Neural cell (in vitro differentiated cells): ENCODE measurements at regions not wholly inside any gene's neighbourhood (a gene's known extent, or its start where the extent isn't known, plus 50 kb on each side); places are given as distances from the start of the nearest gene placed in this dataset.

ENCODE experiments used
- CTCF ChIP-seq: fragments of 450-650 bp; IDR thresholded peaks from 2 replicates; pipeline ENCODE4 v1.5.1; 2014; ENCODE audit warnings: antibody characterized with exemption, mild to moderate bottlenecking, moderate library complexity; ENCODE audit not compliant: poor library complexity, severe bottlenecking
- POLR2AphosphoS5 ChIP-seq: IDR thresholded peaks from 2 replicates; pipeline ENCODE4 v1.6.1; 2012
- REST ChIP-seq: IDR thresholded peaks from 2 replicates; pipeline ENCODE4 v1.6.1; 2012; ENCODE audit warnings: borderline replicate concordance
- SMC3 ChIP-seq: fragments of 450-650 bp; conservative IDR thresholded peaks from 2 replicates; pipeline ENCODE4 v1.6.1; 2014; ENCODE audit warnings: antibody characterized with exemption, mild to moderate bottlenecking, moderate library complexity; ENCODE audit not compliant: poor library complexity

- TF ChIP-seq CTCF (no peak), REST (no peak), POLR2AphosphoS5 (no peak), SMC3 (no peak)
Observed at GRCh38 chrX:34223574-34223973, 91.5 kb upstream of the FAM47A start.
